ENCODE measurements at regions not wholly inside any gene's neighbourhood (a gene's known extent, or its start where the extent isn't known, plus 50 kb on each side); places are given as distances from the start of the nearest gene placed in this dataset.

DNA sequence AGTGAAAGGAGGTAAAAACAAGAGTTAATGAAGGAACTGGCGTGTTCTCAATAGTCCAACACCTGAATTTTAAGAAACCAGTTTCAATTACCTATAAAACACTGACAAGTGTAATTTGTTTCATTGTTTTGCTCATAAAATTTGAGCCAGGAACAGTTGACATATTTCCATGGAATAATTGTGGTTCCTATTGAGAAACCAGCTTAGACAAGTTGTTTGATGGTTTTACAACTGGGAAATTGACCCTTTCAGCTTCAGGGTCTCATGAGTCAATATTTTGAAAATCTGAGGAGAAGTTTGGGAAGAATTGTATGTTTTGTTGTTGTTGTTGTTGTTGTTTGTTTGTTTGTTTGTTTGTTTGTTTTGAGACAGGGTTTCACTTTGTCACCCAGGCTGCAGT, 69.1 kb upstream of the GADD45A start:
- ChIA-PET POLR2A (no interaction called here), CTCF (interaction anchor here (1.3 kb wide), 1 partner anchor 54 kb away, joined by 3 read pairs; no protein-coding TSS in a partner anchor)
- H3K4me3 ChIP-seq, result no peak overlapping the region
- no peak for FAIRE-seq
- TF ChIP-seq TP53 (CRISPR knock-in tag; IDR thresholded peaks at IDR 0.05) (no peak), BHLHE40 (IDR thresholded peaks at IDR 0.05; ENCODE audit: low read depth, low read length) (no peak), SREBF2 (IDR thresholded peaks at IDR 0.05) (no peak), MYC (IDR thresholded peaks at IDR 0.05; ENCODE audit: borderline replicate concordance, low read length) (no peak), TFCP2L1 (CRISPR knock-in tag; IDR thresholded peaks at IDR 0.05) (no peak), HOXB5 (CRISPR knock-in tag; IDR thresholded peaks at IDR 0.05) (no peak), ZFP36 (IDR thresholded peaks at IDR 0.05; ENCODE audit: borderline replicate concordance, partially characterized antibody) (no peak), PHF8 (IDR thresholded peaks at IDR 0.05; ENCODE audit: borderline replicate concordance, low read depth) (no peak), SMC3 (IDR thresholded peaks at IDR 0.05) (no peak), CBX2 (IDR thresholded peaks at IDR 0.05; ENCODE audit: borderline replicate concordance, low read depth) (no peak), NFE2L2 (conservative IDR thresholded peaks at IDR 0.05; ENCODE audit: low read length) (no peak), ESRRA (IDR thresholded peaks at IDR 0.05; ENCODE audit: borderline replicate concordance, low read length) (no peak), CBX8 (IDR thresholded peaks at IDR 0.05) (no peak)
- TF ChIP-seq, protein P1, sequence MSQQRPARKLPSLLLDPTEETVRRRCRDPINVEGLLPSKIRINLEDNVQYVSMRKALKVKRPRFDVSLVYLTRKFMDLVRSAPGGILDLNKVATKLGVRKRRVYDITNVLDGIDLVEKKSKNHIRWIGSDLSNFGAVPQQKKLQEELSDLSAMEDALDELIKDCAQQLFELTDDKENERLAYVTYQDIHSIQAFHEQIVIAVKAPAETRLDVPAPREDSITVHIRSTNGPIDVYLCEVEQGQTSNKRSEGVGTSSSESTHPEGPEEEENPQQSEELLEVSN (IDR thresholded peaks at IDR 0.05; ENCODE audit: borderline replicate concordance, low read depth), result no peak
- TF ChIP-seq, protein P2, sequence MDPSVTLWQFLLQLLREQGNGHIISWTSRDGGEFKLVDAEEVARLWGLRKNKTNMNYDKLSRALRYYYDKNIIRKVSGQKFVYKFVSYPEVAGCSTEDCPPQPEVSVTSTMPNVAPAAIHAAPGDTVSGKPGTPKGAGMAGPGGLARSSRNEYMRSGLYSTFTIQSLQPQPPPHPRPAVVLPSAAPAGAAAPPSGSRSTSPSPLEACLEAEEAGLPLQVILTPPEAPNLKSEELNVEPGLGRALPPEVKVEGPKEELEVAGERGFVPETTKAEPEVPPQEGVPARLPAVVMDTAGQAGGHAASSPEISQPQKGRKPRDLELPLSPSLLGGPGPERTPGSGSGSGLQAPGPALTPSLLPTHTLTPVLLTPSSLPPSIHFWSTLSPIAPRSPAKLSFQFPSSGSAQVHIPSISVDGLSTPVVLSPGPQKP (IDR thresholded peaks at IDR 0.05; ENCODE audit: low read depth, low read length), result no peak
- TF ChIP-seq, protein P3, sequence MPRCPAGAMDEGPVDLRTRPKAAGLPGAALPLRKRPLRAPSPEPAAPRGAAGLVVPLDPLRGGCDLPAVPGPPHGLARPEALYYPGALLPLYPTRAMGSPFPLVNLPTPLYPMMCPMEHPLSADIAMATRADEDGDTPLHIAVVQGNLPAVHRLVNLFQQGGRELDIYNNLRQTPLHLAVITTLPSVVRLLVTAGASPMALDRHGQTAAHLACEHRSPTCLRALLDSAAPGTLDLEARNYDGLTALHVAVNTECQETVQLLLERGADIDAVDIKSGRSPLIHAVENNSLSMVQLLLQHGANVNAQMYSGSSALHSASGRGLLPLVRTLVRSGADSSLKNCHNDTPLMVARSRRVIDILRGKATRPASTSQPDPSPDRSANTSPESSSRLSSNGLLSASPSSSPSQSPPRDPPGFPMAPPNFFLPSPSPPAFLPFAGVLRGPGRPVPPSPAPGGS (IDR thresholded peaks at IDR 0.05), result no peak
- TF ChIP-seq, protein P4, sequence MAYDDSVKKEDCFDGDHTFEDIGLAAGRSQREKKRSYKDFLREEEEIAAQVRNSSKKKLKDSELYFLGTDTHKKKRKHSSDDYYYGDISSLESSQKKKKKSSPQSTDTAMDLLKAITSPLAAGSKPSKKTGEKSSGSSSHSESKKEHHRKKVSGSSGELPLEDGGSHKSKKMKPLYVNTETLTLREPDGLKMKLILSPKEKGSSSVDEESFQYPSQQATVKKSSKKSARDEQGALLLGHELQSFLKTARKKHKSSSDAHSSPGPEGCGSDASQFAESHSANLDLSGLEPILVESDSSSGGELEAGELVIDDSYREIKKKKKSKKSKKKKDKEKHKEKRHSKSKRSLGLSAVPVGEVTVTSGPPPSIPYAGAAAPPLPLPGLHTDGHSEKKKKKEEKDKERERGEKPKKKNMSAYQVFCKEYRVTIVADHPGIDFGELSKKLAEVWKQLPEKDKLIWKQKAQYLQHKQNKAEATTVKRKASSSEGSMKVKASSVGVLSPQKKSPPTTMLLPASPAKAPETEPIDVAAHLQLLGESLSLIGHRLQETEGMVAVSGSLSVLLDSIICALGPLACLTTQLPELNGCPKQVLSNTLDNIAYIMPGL (CRISPR knock-in tag; IDR thresholded peaks at IDR 0.05; ENCODE audit: borderline replicate concordance), result no peak
- TF ChIP-seq, protein P5, sequence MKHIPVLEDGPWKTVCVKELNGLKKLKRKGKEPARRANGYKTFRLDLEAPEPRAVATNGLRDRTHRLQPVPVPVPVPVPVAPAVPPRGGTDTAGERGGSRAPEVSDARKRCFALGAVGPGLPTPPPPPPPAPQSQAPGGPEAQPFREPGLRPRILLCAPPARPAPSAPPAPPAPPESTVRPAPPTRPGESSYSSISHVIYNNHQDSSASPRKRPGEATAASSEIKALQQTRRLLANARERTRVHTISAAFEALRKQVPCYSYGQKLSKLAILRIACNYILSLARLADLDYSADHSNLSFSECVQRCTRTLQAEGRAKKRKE (CRISPR knock-in tag; IDR thresholded peaks at IDR 0.05; ENCODE audit: low read depth), result no peak
- H3K27ac ChIP-seq, result no peak overlapping the region
- 97% methylated on average over 1 of the region's 1 CpG for WGBS (ENCODE audit: missing lambda C conversion rate)
- H3K4me1 ChIP-seq, result peaks cover 15% of the 10 kb centered on the region; the same call in 2 of the 3 replicates
- no peak for ATAC-seq
- H3K9me3 ChIP-seq, result no peaks in the 10 kb centered on the region
- no peak for DNase-seq (ENCODE audit: low read depth in 1 of 2, low spot score in 1 of 2)
- H3K4me2 ChIP-seq, result no peak overlapping the region

DNA sequence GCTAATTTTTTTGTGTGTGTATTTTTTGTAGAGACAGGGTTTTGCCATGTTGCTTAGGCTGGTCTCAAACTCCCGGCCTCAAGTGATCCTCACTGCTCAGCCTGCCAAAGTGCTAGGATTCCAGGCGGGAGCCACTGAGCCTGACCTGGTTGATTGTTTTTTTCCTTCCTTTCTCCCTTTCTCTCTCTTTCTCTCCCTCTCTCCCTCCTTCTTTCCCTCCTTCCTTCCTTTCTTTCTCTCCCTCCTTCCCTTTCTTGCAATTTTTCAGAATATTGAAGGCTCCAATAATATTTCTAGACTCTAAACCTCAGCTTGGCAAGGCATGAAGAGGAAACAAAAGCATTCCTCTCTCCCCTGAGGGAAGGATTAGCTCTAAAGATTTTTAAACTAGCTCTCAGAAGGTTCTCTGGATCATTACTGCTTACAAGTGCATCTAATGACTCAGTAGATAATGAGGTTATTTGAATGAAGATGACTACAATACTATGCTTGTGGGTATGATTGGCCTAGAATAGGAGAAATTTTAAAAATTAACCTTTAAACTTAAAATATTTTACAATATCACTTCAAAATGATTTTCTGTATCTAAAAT, 68.5 kb upstream of the GADD45A start:
- Histone ChIP-seq H3K4me3 (no peak overlapping the region), H3K4me1 (peaks cover 15% of the 10 kb centered on the region; the same call in 2 of the 3 replicates), H3K27ac (no peak overlapping the region), H3K9me3 (no peaks in the 10 kb centered on the region), H3K4me2 (no peak overlapping the region)
- POLR2A ChIA-PET, result no interaction called here
- no peak for ATAC-seq
- CTCF ChIA-PET, result interaction anchor here (1.3 kb wide), 1 partner anchor 54 kb away, joined by 3 read pairs; no protein-coding TSS in a partner anchor
- no peak for DNase-seq (ENCODE audit: low read depth in 1 of 2, low spot score in 1 of 2)
- FAIRE-seq, result no peak
- WGBS (ENCODE audit: missing lambda C conversion rate), result 93% methylated on average over 2 of the region's 2 CpGs
- TF ChIP-seq ESRRA (IDR thresholded peaks at IDR 0.05; ENCODE audit: borderline replicate concordance, low read length) (no peak), RARB (CRISPR knock-in tag; IDR thresholded peaks at IDR 0.05) (no peak), FOSL2 (IDR thresholded peaks at IDR 0.05) (no peak), FOSL2 (CRISPR knock-in tag; IDR thresholded peaks at IDR 0.05) (no peak), HOXB13 (CRISPR knock-in tag; IDR thresholded peaks at IDR 0.05; ENCODE audit: low read depth) (no peak), HOXA7 (CRISPR knock-in tag; IDR thresholded peaks at IDR 0.05) (no peak), CEBPB (IDR thresholded peaks at IDR 0.05) (no peak), BHLHE40 (IDR thresholded peaks at IDR 0.05; ENCODE audit: low read depth, low read length) (no peak), NR3C1 (IDR thresholded peaks at IDR 0.05) (no peak), RCOR1 (IDR thresholded peaks at IDR 0.05; ENCODE audit: low read depth, low read length) (no peak), KDM1A (IDR thresholded peaks at IDR 0.05; ENCODE audit: low read depth) (no peak)
- TF ChIP-seq, protein P1 (IDR thresholded peaks at IDR 0.05; ENCODE audit: borderline replicate concordance, low read depth), result no peak
- TF ChIP-seq, protein P6, sequence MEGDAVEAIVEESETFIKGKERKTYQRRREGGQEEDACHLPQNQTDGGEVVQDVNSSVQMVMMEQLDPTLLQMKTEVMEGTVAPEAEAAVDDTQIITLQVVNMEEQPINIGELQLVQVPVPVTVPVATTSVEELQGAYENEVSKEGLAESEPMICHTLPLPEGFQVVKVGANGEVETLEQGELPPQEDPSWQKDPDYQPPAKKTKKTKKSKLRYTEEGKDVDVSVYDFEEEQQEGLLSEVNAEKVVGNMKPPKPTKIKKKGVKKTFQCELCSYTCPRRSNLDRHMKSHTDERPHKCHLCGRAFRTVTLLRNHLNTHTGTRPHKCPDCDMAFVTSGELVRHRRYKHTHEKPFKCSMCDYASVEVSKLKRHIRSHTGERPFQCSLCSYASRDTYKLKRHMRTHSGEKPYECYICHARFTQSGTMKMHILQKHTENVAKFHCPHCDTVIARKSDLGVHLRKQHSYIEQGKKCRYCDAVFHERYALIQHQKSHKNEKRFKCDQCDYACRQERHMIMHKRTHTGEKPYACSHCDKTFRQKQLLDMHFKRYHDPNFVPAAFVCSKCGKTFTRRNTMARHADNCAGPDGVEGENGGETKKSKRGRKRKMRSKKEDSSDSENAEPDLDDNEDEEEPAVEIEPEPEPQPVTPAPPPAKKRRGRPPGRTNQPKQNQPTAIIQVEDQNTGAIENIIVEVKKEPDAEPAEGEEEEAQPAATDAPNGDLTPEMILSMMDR (IDR thresholded peaks at IDR 0.05), result no peak
- TF ChIP-seq, protein P7, sequence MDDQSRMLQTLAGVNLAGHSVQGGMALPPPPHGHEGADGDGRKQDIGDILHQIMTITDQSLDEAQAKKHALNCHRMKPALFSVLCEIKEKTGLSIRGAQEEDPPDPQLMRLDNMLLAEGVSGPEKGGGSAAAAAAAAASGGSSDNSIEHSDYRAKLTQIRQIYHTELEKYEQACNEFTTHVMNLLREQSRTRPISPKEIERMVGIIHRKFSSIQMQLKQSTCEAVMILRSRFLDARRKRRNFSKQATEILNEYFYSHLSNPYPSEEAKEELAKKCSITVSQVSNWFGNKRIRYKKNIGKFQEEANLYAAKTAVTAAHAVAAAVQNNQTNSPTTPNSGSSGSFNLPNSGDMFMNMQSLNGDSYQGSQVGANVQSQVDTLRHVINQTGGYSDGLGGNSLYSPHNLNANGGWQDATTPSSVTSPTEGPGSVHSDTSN (IDR thresholded peaks at IDR 0.05), result no peak
